HEK293 (cell line): ENCODE measurements at regions not wholly inside any gene's neighbourhood (a gene's known extent, or its start where the extent isn't known, plus 50 kb on each side); places are given as distances from the start of the nearest gene placed in this dataset.

Experiments used
- BCL11B ChIP-seq: fragments of 450-650 bp; formaldehyde crosslinking; IDR thresholded peaks from 2 replicates; pipeline ENCODE4 v1.5.1; 2016; ENCODE audit warnings: low read depth, missing biosample characterization, missing genetic modification characterization
- GFI1B ChIP-seq: fragments of 450-650 bp; formaldehyde crosslinking; IDR thresholded peaks from 2 replicates; pipeline ENCODE4 v1.5.1; 2016; ENCODE audit warnings: missing biosample characterization, missing genetic modification characterization
- GLI2 ChIP-seq: fragments of 450-650 bp; formaldehyde crosslinking; IDR thresholded peaks from 2 replicates; pipeline ENCODE4; 2017; ENCODE audit warnings: missing biosample characterization, missing genetic modification characterization, low read depth, borderline replicate concordance
- GLIS1 ChIP-seq: fragments of 450-650 bp; formaldehyde crosslinking; IDR thresholded peaks from 2 replicates; pipeline ENCODE4 v1.5.1; 2016; ENCODE audit warnings: missing biosample characterization, missing genetic modification characterization
- HIC1 ChIP-seq: fragments of 450-650 bp; formaldehyde crosslinking; IDR thresholded peaks from 2 replicates; pipeline ENCODE4 v1.5.1; 2016; ENCODE audit warnings: missing biosample characterization, missing genetic modification characterization
- KLF16 ChIP-seq: fragments of 450-650 bp; formaldehyde crosslinking; IDR thresholded peaks from 2 replicates; pipeline ENCODE4 v1.5.1; 2017; ENCODE audit warnings: missing biosample characterization, missing genetic modification characterization
- KLF8 ChIP-seq: fragments of 450-650 bp; formaldehyde crosslinking; IDR thresholded peaks from 2 replicates; pipeline ENCODE4 v1.5.1; 2016; ENCODE audit warnings: missing biosample characterization, missing genetic modification characterization
- MYNN ChIP-seq: fragments of 450-650 bp; formaldehyde crosslinking; IDR thresholded peaks from 2 replicates; pipeline ENCODE4 v1.5.1; 2016; ENCODE audit warnings: missing biosample characterization, missing genetic modification characterization, borderline replicate concordance
- OSR2 ChIP-seq: fragments of 450-650 bp; formaldehyde crosslinking; IDR thresholded peaks from 2 replicates; pipeline ENCODE4 v1.5.1; 2016; ENCODE audit warnings: missing biosample characterization, missing genetic modification characterization
- OVOL3 ChIP-seq: fragments of 450-650 bp; formaldehyde crosslinking; IDR thresholded peaks from 2 replicates; pipeline ENCODE4 v1.5.1; 2016; ENCODE audit warnings: missing biosample characterization, missing genetic modification characterization
- PBX3 ChIP-seq: sonication (generic); formaldehyde crosslinking; IDR thresholded peaks from 2 replicates; pipeline ENCODE4 v1.8.1; 2022; ENCODE audit warnings: mild to moderate bottlenecking, moderate library complexity, missing genetic modification reagents
- TRIM28 ChIP-seq: IDR thresholded peaks from 2 replicates; pipeline ENCODE4 v1.6.1; 2011; ENCODE audit warnings: low read length, control low read depth, borderline replicate concordance
- ZBTB1 ChIP-seq: fragments of 450-650 bp; formaldehyde crosslinking; IDR thresholded peaks from 2 replicates; pipeline ENCODE4 v1.5.1; 2016; ENCODE audit warnings: missing biosample characterization, missing genetic modification characterization
- ZBTB20 ChIP-seq: fragments of 450-650 bp; formaldehyde crosslinking; IDR thresholded peaks from 2 replicates; pipeline ENCODE4 v1.5.1; 2016; ENCODE audit warnings: missing biosample characterization, missing genetic modification characterization
- ZBTB44 ChIP-seq: fragments of 450-650 bp; IDR thresholded peaks from 2 replicates; pipeline ENCODE4 v1.5.1; 2018; ENCODE audit warnings: missing biosample characterization, mild to moderate bottlenecking, missing genetic modification characterization
- ZNF138 ChIP-seq: fragments of 450-650 bp; formaldehyde crosslinking; IDR thresholded peaks from 2 replicates; pipeline ENCODE4 v1.5.1; 2016; ENCODE audit warnings: missing biosample characterization, missing genetic modification characterization, borderline replicate concordance
- ZNF155 ChIP-seq: fragments of 450-650 bp; formaldehyde crosslinking; IDR thresholded peaks from 2 replicates; pipeline ENCODE4 v1.5.1; 2016; ENCODE audit warnings: missing biosample characterization, missing genetic modification characterization
- ZNF501 ChIP-seq: fragments of 450-650 bp; formaldehyde crosslinking; IDR thresholded peaks from 2 replicates; pipeline ENCODE4 v1.5.1; 2016; ENCODE audit warnings: missing biosample characterization, missing genetic modification characterization
- ZNF510 ChIP-seq: fragments of 450-650 bp; formaldehyde crosslinking; IDR thresholded peaks from 2 replicates; pipeline ENCODE4 v1.5.1; 2018; ENCODE audit warnings: mild to moderate bottlenecking, missing genetic modification characterization, missing biosample characterization; ENCODE audit not compliant: insufficient replicate concordance
- ZNF514 ChIP-seq: fragments of 450-650 bp; formaldehyde crosslinking; IDR thresholded peaks from 2 replicates; pipeline ENCODE4 v1.5.1; 2016; ENCODE audit warnings: missing biosample characterization, missing genetic modification characterization
- ZNF561 ChIP-seq: fragments of 450-650 bp; IDR thresholded peaks from 2 replicates; pipeline ENCODE4 v1.5.1; 2018; ENCODE audit warnings: missing biosample characterization, missing genetic modification characterization, borderline replicate concordance
- ZNF600 ChIP-seq: fragments of 450-650 bp; formaldehyde crosslinking; IDR thresholded peaks from 2 replicates; pipeline ENCODE4 v1.5.1; 2016; ENCODE audit warnings: missing biosample characterization, missing genetic modification characterization
- ZNF747 ChIP-seq: fragments of 450-650 bp; formaldehyde crosslinking; IDR thresholded peaks from 2 replicates; pipeline ENCODE4 v1.5.1; 2016; ENCODE audit warnings: missing biosample characterization, missing genetic modification characterization
- ZNF768 ChIP-seq: fragments of 450-650 bp; formaldehyde crosslinking; IDR thresholded peaks from 2 replicates; pipeline ENCODE4 v1.5.1; 2018; ENCODE audit warnings: missing biosample characterization, mild to moderate bottlenecking, missing genetic modification characterization
- ZNF776 ChIP-seq: fragments of 450-650 bp; formaldehyde crosslinking; IDR thresholded peaks from 2 replicates; pipeline ENCODE4 v1.5.0; 2017; ENCODE audit warnings: missing biosample characterization, missing genetic modification characterization, borderline replicate concordance
- ZNF792 ChIP-seq: fragments of 450-650 bp; formaldehyde crosslinking; IDR thresholded peaks from 2 replicates; pipeline ENCODE4 v1.5.1; 2016; ENCODE audit warnings: missing biosample characterization, missing genetic modification characterization
- ZSCAN23 ChIP-seq: fragments of 450-650 bp; formaldehyde crosslinking; IDR thresholded peaks from 2 replicates; pipeline ENCODE4 v1.5.1; 2016; ENCODE audit warnings: missing biosample characterization, missing genetic modification characterization
- ZSCAN5A ChIP-seq: fragments of 450-650 bp; formaldehyde crosslinking; IDR thresholded peaks from 2 replicates; pipeline ENCODE4 v1.5.1; 2016; ENCODE audit warnings: missing biosample characterization, missing genetic modification characterization

GRCh38 chr12:46473634-46474329 lies 101.2 kb upstream of the SLC38A2 start (continued):
- no peak for TF ChIP-seq PBX3
- TF ChIP-seq ZNF561 (tag by site-specific recombination) = peak; percentile 82
- TF ChIP-seq ZNF155 (tag by site-specific recombination) = no peak
- peak; percentile 75; the same call in 1 of the 2 replicates for TF ChIP-seq ZNF792 (tag by site-specific recombination)
- peak; percentile 96 for TF ChIP-seq OSR2 (tag by site-specific recombination)
- no peak for TF ChIP-seq ZNF510 (tag by site-specific recombination)
- TF ChIP-seq TRIM28 = peak; percentile 48; the same call in 1 of the 2 replicates
- TF ChIP-seq GFI1B (tag by site-specific recombination) = peak; percentile 20; the same call in 1 of the 2 replicates
- peak; percentile 55; the same call in 1 of the 2 replicates for TF ChIP-seq GLI2 (tag by site-specific recombination)
- TF ChIP-seq BCL11B = no peak
- 0 out of 2 replicates have a peak, but pooled peaks have one; percentile 55 for TF ChIP-seq ZBTB1 (tag by site-specific recombination)
- no peak for TF ChIP-seq HIC1 (tag by site-specific recombination)
- no peak for TF ChIP-seq ZNF747
- TF ChIP-seq GLIS1 (tag by site-specific recombination) = peak; percentile 83
- no peak for TF ChIP-seq ZNF514 (tag by site-specific recombination)
- 0 out of 2 replicates have a peak, but pooled peaks have one; percentile 37 for TF ChIP-seq KLF8
- TF ChIP-seq KLF16 (tag by site-specific recombination) = no peak
- TF ChIP-seq ZNF768 = no peak
- no peak for TF ChIP-seq ZSCAN5A (tag by site-specific recombination)
- peak; percentile 56 for TF ChIP-seq ZBTB20
- peak; percentile 90 for TF ChIP-seq ZBTB44
- no peak for TF ChIP-seq ZSCAN23 (tag by site-specific recombination)
- TF ChIP-seq ZNF600 (tag by site-specific recombination) = peak; percentile 89
- TF ChIP-seq ZNF138 = no peak
- TF ChIP-seq ZNF776 (tag by site-specific recombination) = no peak
- TF ChIP-seq OVOL3 (tag by site-specific recombination) = peak; percentile 86
- no peak for TF ChIP-seq MYNN (tag by site-specific recombination)
- TF ChIP-seq ZNF501 (tag by site-specific recombination) = 0 out of 2 replicates have a peak, but pooled peaks have one; percentile 52
